Activated B cell treated with CpG ODN at 0.5 μM for 24 hours (primary cell): ENCODE measurements at regions not wholly inside any gene's neighbourhood (a gene's known extent, or its start where the extent isn't known, plus 50 kb on each side); places are given as distances from the start of the nearest gene placed in this dataset.

Experiments used
- ATAC-seq: fragments of 200-7000 bp; cut with Tn5 transposase; one replicate; pipeline ENCODE4 v1.10.0; 2021; ENCODE audit warnings: low read depth, mild to moderate bottlenecking, moderate library complexity
- CTCF ChIA-PET: fragments of 350-600 bp; sonication (Branson Sonifier 250); formaldehyde crosslinking; loops from one replicate; lab custom pipeline; 2021; ENCODE audit warnings: antibody characterized with exemption; lab: Charles Lee
- POLR2A ChIA-PET: fragments of 350-600 bp; sonication (Branson Sonifier 250); formaldehyde crosslinking; loops from one replicate; lab custom pipeline; 2021; ENCODE audit warnings: antibody characterized with exemption; lab: Charles Lee
- DNase-seq: peaks from one replicate; pipeline ENCODE4 v3.0.0; 2022
- H3K27ac Mint-ChIP-seq: one replicate; pipeline ENCODE4 v1.8.0; 2020; ENCODE audit warnings: mixed read lengths
- H3K27me3 Mint-ChIP-seq: one replicate; pipeline ENCODE4 v1.8.0; 2021; ENCODE audit warnings: mixed read lengths
- H3K36me3 Mint-ChIP-seq: one replicate; pipeline ENCODE4 v1.8.0; 2021; ENCODE audit warnings: low read depth, mixed read lengths
- H3K4me1 Mint-ChIP-seq: one replicate; pipeline ENCODE4 v1.8.0; 2021; ENCODE audit warnings: mixed read lengths
- H3K4me3 Mint-ChIP-seq: one replicate; pipeline ENCODE4 v1.8.0; 2020; ENCODE audit warnings: mild to moderate bottlenecking, mixed read lengths
- H3K9me3 Mint-ChIP-seq: one replicate; pipeline ENCODE4 v1.8.0; 2020; ENCODE audit warnings: mixed read lengths
- CTCF ChIP-seq: fragments of 200-600 bp; IDR thresholded peaks from one replicate; pipeline ENCODE4 v1.8.0; 2022; ENCODE audit warnings: antibody characterized with exemption, mild to moderate bottlenecking
- intact Hi-C: fragments of 100-400 bp; cut with micrococcal nuclease; formaldehyde crosslinking; loops from one replicate; pipeline ENCODE4 v1.15.1; 2024

GRCh38 chr4:123843137-123843536 lies 446.5 kb downstream of the SPRY1 start:
- Mint-ChIP-seq H3K27ac (no peak overlapping the region), H3K4me1 (no peaks in the 10 kb centered on the region), H3K36me3 (no peaks in the 10 kb centered on the region), H3K27me3 (peaks cover 3% of the 10 kb centered on the region), H3K4me3 (no peak overlapping the region), H3K9me3 (no peaks in the 10 kb centered on the region)
- no peak for TF ChIP-seq CTCF
- DNase-seq (no peak), ATAC-seq (no peak)
- POLR2A ChIA-PET: no interaction called here
- CTCF ChIA-PET: no interaction called here
- intact Hi-C loops: no loop called here

- Mint-ChIP-seq H3K27me3 (no peaks in the 10 kb centered on the region), H3K4me3 (no peak overlapping the region), H3K9me3 (no peaks in the 10 kb centered on the region), H3K4me1 (no peaks in the 10 kb centered on the region), H3K36me3 (no peaks in the 10 kb centered on the region), H3K27ac (no peak overlapping the region)
- intact Hi-C loops: no loop called here
- no peak for DNase-seq
- ChIA-PET CTCF (no interaction called here), POLR2A (no interaction called here)
- TF ChIP-seq CTCF: no peak
- no peak for ATAC-seq
Observed at GRCh38 chr4:123844374-123844773, 447.8 kb downstream of the SPRY1 start.

GRCh38 chr4:123846092-123846491 lies 449.5 kb downstream of the SPRY1 start:
- POLR2A ChIA-PET: no interaction called here
- intact Hi-C loops: no loop called here
- no peaks in the 10 kb centered on the region for H3K27me3 Mint-ChIP-seq
- CTCF ChIA-PET: no interaction called here
- TF ChIP-seq CTCF: no peak
- H3K4me1 Mint-ChIP-seq: no peaks in the 10 kb centered on the region
- no peak overlapping the region for H3K4me3 Mint-ChIP-seq
- H3K27ac Mint-ChIP-seq: no peak overlapping the region
- DNase-seq (no peak), ATAC-seq (no peak)
- no peaks in the 10 kb centered on the region for H3K9me3 Mint-ChIP-seq
- no peaks in the 10 kb centered on the region for H3K36me3 Mint-ChIP-seq

GRCh38 chr4:123846561-123846960 lies 450.0 kb downstream of the SPRY1 start:
- Mint-ChIP-seq H3K36me3 (no peaks in the 10 kb centered on the region), H3K27me3 (no peaks in the 10 kb centered on the region), H3K9me3 (no peaks in the 10 kb centered on the region), H3K4me1 (no peaks in the 10 kb centered on the region), H3K4me3 (no peak overlapping the region), H3K27ac (no peak overlapping the region)
- TF ChIP-seq CTCF: no peak
- ATAC-seq: no peak
- ChIA-PET CTCF (no interaction called here), POLR2A (no interaction called here)
- intact Hi-C loops: no loop called here
- DNase-seq: no peak

- Mint-ChIP-seq H3K4me1 (no peaks in the 10 kb centered on the region), H3K27ac (no peak overlapping the region), H3K4me3 (no peak overlapping the region), H3K36me3 (no peaks in the 10 kb centered on the region), H3K27me3 (no peaks in the 10 kb centered on the region), H3K9me3 (no peaks in the 10 kb centered on the region)
- intact Hi-C loops: no loop called here
- no peak for TF ChIP-seq CTCF
- DNase-seq: no peak
- no peak for ATAC-seq
- POLR2A ChIA-PET: no interaction called here
- CTCF ChIA-PET: no interaction called here
Observed at GRCh38 chr4:123848606-123849005, 452.0 kb downstream of the SPRY1 start.
